ENCODE measurements at regions not wholly inside any gene's neighbourhood (a gene's known extent, or its start where the extent isn't known, plus 50 kb on each side); places are given as distances from the start of the nearest gene placed in this dataset.
A peak's percentile ranks its signal among the peaks of the same experiment; 100 is the strongest.

DNA sequence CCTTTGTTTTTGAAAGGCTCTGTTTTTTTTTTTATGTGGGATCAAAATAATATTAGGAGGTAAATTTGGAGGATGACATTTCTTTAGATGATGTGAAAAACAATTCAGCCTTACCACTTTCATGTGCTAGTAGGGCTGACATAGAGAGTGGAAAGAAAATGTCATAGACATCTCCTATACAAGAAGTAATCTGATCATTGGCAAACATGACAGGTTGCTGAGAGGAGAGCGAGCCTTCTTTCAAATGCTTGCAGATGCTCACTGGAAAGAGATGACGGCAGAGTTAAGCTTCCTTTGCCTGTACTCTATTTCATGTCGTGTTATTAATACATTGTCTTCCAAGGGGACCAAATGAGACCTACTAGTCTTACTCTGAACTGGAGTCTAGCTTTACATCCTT is 160.1 kb upstream of the DAP start:
- no peak overlapping the region for H3K27ac ChIP-seq
- no peak overlapping the region for H3K4me3 ChIP-seq
- no peaks in the 10 kb centered on the region for H3K27me3 ChIP-seq
- H3K4me1 ChIP-seq, result no peaks in the 10 kb centered on the region
- ATAC-seq (ENCODE audit: low FRiP score in 2 of 2) (no peak), DNase-seq (no peak)
- 82 to 87% methylated on average over 3 of the region's 3 CpGs for WGBS, 2 donors
- TF ChIP-seq, protein P1, sequence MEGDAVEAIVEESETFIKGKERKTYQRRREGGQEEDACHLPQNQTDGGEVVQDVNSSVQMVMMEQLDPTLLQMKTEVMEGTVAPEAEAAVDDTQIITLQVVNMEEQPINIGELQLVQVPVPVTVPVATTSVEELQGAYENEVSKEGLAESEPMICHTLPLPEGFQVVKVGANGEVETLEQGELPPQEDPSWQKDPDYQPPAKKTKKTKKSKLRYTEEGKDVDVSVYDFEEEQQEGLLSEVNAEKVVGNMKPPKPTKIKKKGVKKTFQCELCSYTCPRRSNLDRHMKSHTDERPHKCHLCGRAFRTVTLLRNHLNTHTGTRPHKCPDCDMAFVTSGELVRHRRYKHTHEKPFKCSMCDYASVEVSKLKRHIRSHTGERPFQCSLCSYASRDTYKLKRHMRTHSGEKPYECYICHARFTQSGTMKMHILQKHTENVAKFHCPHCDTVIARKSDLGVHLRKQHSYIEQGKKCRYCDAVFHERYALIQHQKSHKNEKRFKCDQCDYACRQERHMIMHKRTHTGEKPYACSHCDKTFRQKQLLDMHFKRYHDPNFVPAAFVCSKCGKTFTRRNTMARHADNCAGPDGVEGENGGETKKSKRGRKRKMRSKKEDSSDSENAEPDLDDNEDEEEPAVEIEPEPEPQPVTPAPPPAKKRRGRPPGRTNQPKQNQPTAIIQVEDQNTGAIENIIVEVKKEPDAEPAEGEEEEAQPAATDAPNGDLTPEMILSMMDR (IDR thresholded peaks at IDR 0.05), result no peak
- TF ChIP-seq POLR2A (IDR thresholded peaks at IDR 0.05), result no peak
- no peak for TF ChIP-seq POLR2AphosphoS5 (IDR thresholded peaks at IDR 0.05)
- TF ChIP-seq EP300 (IDR thresholded peaks at IDR 0.05), result no peak
- no peaks in the 10 kb centered on the region for H3K9me3 ChIP-seq
- no peaks in the 10 kb centered on the region for H3K36me3 ChIP-seq

DNA sequence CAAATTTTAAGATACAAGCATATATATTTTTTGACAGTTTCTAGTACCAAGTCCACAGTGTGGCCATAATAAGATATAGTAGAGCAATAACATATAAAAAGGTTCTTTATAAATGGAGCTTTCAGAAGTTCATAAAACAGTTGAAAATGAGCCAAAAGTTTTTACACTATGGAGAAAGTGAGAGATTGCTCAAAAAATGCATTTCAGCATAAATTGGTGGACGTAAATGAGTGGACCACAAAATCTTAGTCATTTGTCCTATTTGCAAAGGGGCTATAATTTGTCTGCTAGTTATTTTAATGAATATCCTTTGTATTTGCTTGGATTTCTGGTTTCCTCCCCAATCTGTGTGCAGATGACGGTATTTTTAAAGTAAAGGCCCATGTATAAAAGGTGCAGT is 159.4 kb upstream of the DAP start:
- H3K4me1 ChIP-seq, result no peaks in the 10 kb centered on the region
- H3K36me3 ChIP-seq, result no peaks in the 10 kb centered on the region
- ATAC-seq (ENCODE audit: low FRiP score in 2 of 2), result no peak
- DNase-seq, result no peak
- TF ChIP-seq EP300 (IDR thresholded peaks at IDR 0.05) (no peak), POLR2AphosphoS5 (IDR thresholded peaks at IDR 0.05) (no peak), POLR2A (IDR thresholded peaks at IDR 0.05) (no peak)
- TF ChIP-seq, protein P1 (IDR thresholded peaks at IDR 0.05), result no peak
- H3K4me3 ChIP-seq, result no peak overlapping the region
- H3K9me3 ChIP-seq, result no peaks in the 10 kb centered on the region
- no peak overlapping the region for H3K27ac ChIP-seq
- H3K27me3 ChIP-seq, result no peaks in the 10 kb centered on the region
- 94 to 97% methylated on average over 2 of the region's 2 CpGs for WGBS, 2 donors

DNA sequence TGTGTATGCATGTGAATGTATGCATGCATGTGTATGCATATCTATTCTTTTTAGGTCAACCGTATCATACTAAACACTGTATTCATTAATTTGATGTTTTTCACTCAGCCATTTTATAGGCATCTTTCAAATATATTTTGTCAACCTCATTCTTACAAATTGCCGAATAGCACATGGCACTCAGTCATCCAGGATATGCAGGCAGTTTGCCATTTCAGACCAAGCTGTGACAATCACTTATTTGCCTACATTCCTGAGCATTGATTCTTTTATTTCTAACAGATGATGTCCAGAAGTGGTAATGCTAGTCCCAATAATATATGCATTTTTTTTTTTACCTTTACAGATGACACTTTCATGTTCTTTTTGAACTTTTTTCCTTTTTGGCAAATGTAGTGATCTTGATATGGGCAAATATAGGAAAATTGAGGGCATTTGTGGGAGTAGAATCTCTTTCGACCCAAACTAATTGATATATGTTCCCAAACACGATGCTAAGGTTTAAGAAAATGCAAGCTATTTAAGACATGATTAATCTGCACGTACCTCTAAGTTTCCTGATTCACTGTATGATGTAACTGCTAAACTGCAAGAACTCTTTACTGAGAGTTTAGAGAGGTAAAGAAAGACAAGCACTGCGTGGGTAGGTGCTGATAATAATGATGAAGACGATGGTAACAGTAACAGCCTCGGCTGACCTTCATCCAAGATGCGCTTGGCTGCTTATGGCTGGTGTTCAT is 153.9 kb upstream of the DAP start:
- H3K36me3 ChIP-seq, result no peaks in the 10 kb centered on the region
- no peak overlapping the region for H3K4me3 ChIP-seq
- TF ChIP-seq, protein P1 (IDR thresholded peaks at IDR 0.05), result no peak
- no peak for TF ChIP-seq POLR2A (IDR thresholded peaks at IDR 0.05)
- TF ChIP-seq POLR2AphosphoS5 (IDR thresholded peaks at IDR 0.05), result no peak
- no peaks in the 10 kb centered on the region for H3K9me3 ChIP-seq
- DNase-seq (no peak), ATAC-seq (ENCODE audit: low FRiP score in 2 of 2) (no peak)
- no peaks in the 10 kb centered on the region for H3K27me3 ChIP-seq
- no peak overlapping the region for H3K27ac ChIP-seq
- 86 to 91% methylated on average over 9 of the region's 9 CpGs for WGBS, 2 donors
- no peaks in the 10 kb centered on the region for H3K4me1 ChIP-seq

DNA sequence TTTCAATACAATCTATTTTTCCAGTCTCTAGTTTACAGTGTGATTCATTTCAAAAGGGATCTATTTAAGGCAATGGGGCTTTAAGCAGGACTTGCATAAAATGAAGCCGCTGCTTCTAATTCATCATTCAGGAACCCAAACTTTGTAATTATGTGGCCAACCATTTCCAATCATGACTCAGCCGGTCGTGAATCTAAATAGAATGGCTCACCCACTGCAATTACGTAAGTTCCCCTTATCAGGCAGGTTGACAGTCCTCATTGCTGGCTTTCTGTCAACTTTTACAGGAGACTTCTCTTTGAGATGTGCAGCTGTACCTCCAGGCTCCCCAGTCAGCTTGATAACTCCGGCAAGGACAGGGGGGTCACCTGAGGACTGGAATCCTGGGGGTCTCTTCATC is 152.8 kb upstream of the DAP start:
- H3K4me1 ChIP-seq, result no peaks in the 10 kb centered on the region
- ATAC-seq (ENCODE audit: low FRiP score in 2 of 2), result peak in 1 of 2 donors; percentile 61

More for the DNA sequence above, 152.8 kb upstream of the DAP start:
- H3K4me3 ChIP-seq, result no peak overlapping the region
- peak in 1 of 2 donors; percentile 24 for DNase-seq
- H3K36me3 ChIP-seq, result no peaks in the 10 kb centered on the region
- no peak overlapping the region for H3K27ac ChIP-seq
- 30 to 41% methylated on average over 5 of the region's 5 CpGs for WGBS, 2 donors
- TF ChIP-seq EP300 (IDR thresholded peaks at IDR 0.05) (no peak), POLR2A (IDR thresholded peaks at IDR 0.05) (no peak), POLR2AphosphoS5 (IDR thresholded peaks at IDR 0.05) (no peak)
- TF ChIP-seq, protein P1 (IDR thresholded peaks at IDR 0.05), result no peak
- no peaks in the 10 kb centered on the region for H3K27me3 ChIP-seq
- no peaks in the 10 kb centered on the region for H3K9me3 ChIP-seq
